Activated CD4-positive, alpha-beta T cell treated with anti-CD3 and anti-CD28 coated beads, Interleukin-2, amount 10 ng/mL, durations not matched to agents 7 days and 5 days (primary cell): ENCODE measurements at regions not wholly inside any gene's neighbourhood (a gene's known extent, or its start where the extent isn't known, plus 50 kb on each side); places are given as distances from the start of the nearest gene placed in this dataset.
"Not testable (repeated sequence)": the region's sequence is repeated elsewhere in the genome, so short reads cannot be mapped to it uniquely, and the experiment has no call there.

Experiments
- CTCF ChIA-PET: fragments of 350-600 bp; sonication (Branson Sonifier 250); formaldehyde crosslinking; loops from one replicate; lab custom pipeline; 2021; ENCODE audit warnings: antibody characterized with exemption; lab: Charles Lee
- POLR2A ChIA-PET: fragments of 350-600 bp; sonication (Branson Sonifier 250); formaldehyde crosslinking; loops from one replicate; lab custom pipeline; 2021; ENCODE audit warnings: antibody characterized with exemption; lab: Charles Lee
- DNase-seq: peaks from one replicate; pipeline ENCODE4 v3.0.0-alpha.2; 2020
- H3K27ac Mint-ChIP-seq: one replicate; pipeline ENCODE4 v1.8.0; 2021; ENCODE audit warnings: mild to moderate bottlenecking, moderate library complexity, mixed read lengths
- H3K27me3 Mint-ChIP-seq: one replicate; pipeline ENCODE4 v1.8.0; 2021; ENCODE audit warnings: mixed read lengths
- H3K36me3 Mint-ChIP-seq: one replicate; pipeline ENCODE4 v1.8.0; 2021; ENCODE audit warnings: low read depth, mixed read lengths
- H3K4me1 Mint-ChIP-seq: one replicate; pipeline ENCODE4 v1.8.0; 2021; ENCODE audit warnings: mixed read lengths
- H3K4me3 Mint-ChIP-seq: one replicate; pipeline ENCODE4 v1.8.0; 2021; ENCODE audit warnings: mild to moderate bottlenecking, moderate library complexity, mixed read lengths
- H3K9me3 Mint-ChIP-seq: one replicate; pipeline ENCODE4 v1.8.0; 2021; ENCODE audit warnings: mixed read lengths

- H3K36me3 Mint-ChIP-seq, result no peaks in the 10 kb centered on the region
- DNase-seq, result no peak
- H3K27me3 Mint-ChIP-seq, result no peaks in the 10 kb centered on the region
- POLR2A ChIA-PET, result no interaction called here
- CTCF ChIA-PET, result no interaction called here
- no peak overlapping the region for H3K27ac Mint-ChIP-seq
- no peak overlapping the region for H3K4me3 Mint-ChIP-seq
- H3K4me1 Mint-ChIP-seq, result no peaks in the 10 kb centered on the region
- H3K9me3 Mint-ChIP-seq, result no peaks in the 10 kb centered on the region
These were observed 378.8 kb downstream of the NDFIP2 start for GRCh38 chr13:79859756-79860155.

- DNase-seq, result no peak
- Mint-ChIP-seq H3K27ac (no peak overlapping the region), H3K36me3 (no peaks in the 10 kb centered on the region), H3K27me3 (no peaks in the 10 kb centered on the region), H3K4me1 (no peaks in the 10 kb centered on the region), H3K9me3 (no peaks in the 10 kb centered on the region), H3K4me3 (no peak overlapping the region)
- POLR2A ChIA-PET, result no interaction called here
- CTCF ChIA-PET, result no interaction called here
These were observed 372.3 kb downstream of the NDFIP2 start for GRCh38 chr13:79853251-79853650.

GRCh38 chr13:79851318-79851717, 370.4 kb downstream of the NDFIP2 start:
- Mint-ChIP-seq H3K27ac (no peak overlapping the region), H3K36me3 (no peaks in the 10 kb centered on the region), H3K4me1 (no peaks in the 10 kb centered on the region), H3K4me3 (no peak overlapping the region), H3K27me3 (no peaks in the 10 kb centered on the region), H3K9me3 (no peaks in the 10 kb centered on the region)
- POLR2A ChIA-PET, result no interaction called here
- DNase-seq, result no peak
- CTCF ChIA-PET, result no interaction called here

GRCh38 chr13:79847882-79848592, 367.1 kb downstream of the NDFIP2 start:
- Mint-ChIP-seq H3K36me3 (no peaks in the 10 kb centered on the region), H3K4me1 (no peaks in the 10 kb centered on the region), H3K4me3 (no peak overlapping the region), H3K27me3 (no peaks in the 10 kb centered on the region), H3K27ac (no peak overlapping the region), H3K9me3 (no peaks in the 10 kb centered on the region)
- CTCF ChIA-PET, result no interaction called here
- DNase-seq, result no peak
- POLR2A ChIA-PET, result no interaction called here

GRCh38 chr13:79846386-79846785, 365.4 kb downstream of the NDFIP2 start:
- POLR2A ChIA-PET, result no interaction called here
- Mint-ChIP-seq H3K9me3 (no peaks in the 10 kb centered on the region), H3K36me3 (no peaks in the 10 kb centered on the region), H3K4me1 (no peaks in the 10 kb centered on the region), H3K27me3 (no peaks in the 10 kb centered on the region), H3K4me3 (no peak overlapping the region), H3K27ac (no peak overlapping the region)
- CTCF ChIA-PET, result no interaction called here
- no peak for DNase-seq

GRCh38 chr13:79837741-79838450, 356.9 kb downstream of the NDFIP2 start:
- no peak for DNase-seq
- ChIA-PET CTCF (no interaction called here), POLR2A (no interaction called here)

GRCh38 chr13:79836121-79836520, 355.2 kb downstream of the NDFIP2 start:
- H3K36me3 Mint-ChIP-seq, POLR2A ChIA-PET, H3K4me1 Mint-ChIP-seq, H3K27ac Mint-ChIP-seq, H3K4me3 Mint-ChIP-seq, H3K9me3 Mint-ChIP-seq, H3K27me3 Mint-ChIP-seq, CTCF ChIA-PET, DNase-seq: not testable (repeated sequence)

More at GRCh38 chr13:79837741-79838450, 356.9 kb downstream of the NDFIP2 start:
- Mint-ChIP-seq H3K4me1 (no peaks in the 10 kb centered on the region), H3K9me3 (peaks cover 5% of the 10 kb centered on the region), H3K4me3 (no peak overlapping the region), H3K36me3 (no peaks in the 10 kb centered on the region), H3K27me3 (no peaks in the 10 kb centered on the region), H3K27ac (no peak overlapping the region)

GRCh38 chr13:79834876-79835275, 353.9 kb downstream of the NDFIP2 start:
- ChIA-PET POLR2A (no interaction called here), CTCF (no interaction called here)
- peaks cover 5% of the 10 kb centered on the region for H3K9me3 Mint-ChIP-seq
- H3K4me3 Mint-ChIP-seq, result no peak overlapping the region
- H3K36me3 Mint-ChIP-seq, result no peaks in the 10 kb centered on the region
- H3K27ac Mint-ChIP-seq, result no peak overlapping the region
- no peaks in the 10 kb centered on the region for H3K4me1 Mint-ChIP-seq
- no peaks in the 10 kb centered on the region for H3K27me3 Mint-ChIP-seq
- DNase-seq, result no peak

- no peak overlapping the region for H3K4me3 Mint-ChIP-seq
- DNase-seq, result no peak
- H3K27me3 Mint-ChIP-seq, result no peaks in the 10 kb centered on the region
- ChIA-PET CTCF (no interaction called here), POLR2A (no interaction called here)
- no peaks in the 10 kb centered on the region for H3K36me3 Mint-ChIP-seq
- H3K4me1 Mint-ChIP-seq, result no peaks in the 10 kb centered on the region
- no peak overlapping the region for H3K27ac Mint-ChIP-seq
- peaks cover under 1% of the 10 kb centered on the region for H3K9me3 Mint-ChIP-seq
These were observed 353.0 kb downstream of the NDFIP2 start for GRCh38 chr13:79833991-79834390.

GRCh38 chr13:79831556-79831955, 350.6 kb downstream of the NDFIP2 start:
- H3K4me3 Mint-ChIP-seq, result no peak overlapping the region
- H3K4me1 Mint-ChIP-seq, result no peaks in the 10 kb centered on the region
- POLR2A ChIA-PET, result no interaction called here
- DNase-seq, result no peak
- H3K9me3 Mint-ChIP-seq, result no peaks in the 10 kb centered on the region
- no peaks in the 10 kb centered on the region for H3K36me3 Mint-ChIP-seq
- H3K27ac Mint-ChIP-seq, result no peak overlapping the region
- CTCF ChIA-PET, result no interaction called here
- H3K27me3 Mint-ChIP-seq, result no peaks in the 10 kb centered on the region

- no peak for DNase-seq
- ChIA-PET POLR2A (no interaction called here), CTCF (no interaction called here)
- Mint-ChIP-seq H3K36me3 (no peaks in the 10 kb centered on the region), H3K9me3 (no peaks in the 10 kb centered on the region), H3K27me3 (no peaks in the 10 kb centered on the region), H3K4me1 (no peaks in the 10 kb centered on the region), H3K27ac (no peak overlapping the region), H3K4me3 (no peak overlapping the region)
These were observed 350.0 kb downstream of the NDFIP2 start for GRCh38 chr13:79830945-79831344.

GRCh38 chr13:79830426-79830825, 349.5 kb downstream of the NDFIP2 start:
- ChIA-PET CTCF (no interaction called here), POLR2A (no interaction called here)
- H3K36me3 Mint-ChIP-seq, result no peaks in the 10 kb centered on the region
- no peaks in the 10 kb centered on the region for H3K4me1 Mint-ChIP-seq
- no peak overlapping the region for H3K27ac Mint-ChIP-seq
- no peak for DNase-seq
- H3K4me3 Mint-ChIP-seq, result no peak overlapping the region
- H3K9me3 Mint-ChIP-seq, result peaks cover 3% of the 10 kb centered on the region
- H3K27me3 Mint-ChIP-seq, result no peaks in the 10 kb centered on the region

GRCh38 chr13:79829880-79830279, 348.9 kb downstream of the NDFIP2 start:
- no peak for DNase-seq
- no peak overlapping the region for H3K27ac Mint-ChIP-seq
- ChIA-PET POLR2A (no interaction called here), CTCF (no interaction called here)
- H3K36me3 Mint-ChIP-seq, result no peaks in the 10 kb centered on the region
- no peaks in the 10 kb centered on the region for H3K27me3 Mint-ChIP-seq
- H3K4me1 Mint-ChIP-seq, result no peaks in the 10 kb centered on the region
- H3K9me3 Mint-ChIP-seq, result peaks cover 3% of the 10 kb centered on the region
- no peak overlapping the region for H3K4me3 Mint-ChIP-seq

GRCh38 chr13:79825959-79826358, 345.0 kb downstream of the NDFIP2 start:
- H3K9me3 Mint-ChIP-seq, result peaks cover 3% of the 10 kb centered on the region
- H3K4me1 Mint-ChIP-seq, result no peaks in the 10 kb centered on the region
- no peak overlapping the region for H3K27ac Mint-ChIP-seq
- CTCF ChIA-PET, result no interaction called here
- H3K27me3 Mint-ChIP-seq, result no peaks in the 10 kb centered on the region
- no peak overlapping the region for H3K4me3 Mint-ChIP-seq
- no peak for DNase-seq
- no peaks in the 10 kb centered on the region for H3K36me3 Mint-ChIP-seq
- POLR2A ChIA-PET, result no interaction called here
